ENCODE measurements at regions not wholly inside any gene's neighbourhood (a gene's known extent, or its start where the extent isn't known, plus 50 kb on each side); places are given as distances from the start of the nearest gene placed in this dataset.

DNA sequence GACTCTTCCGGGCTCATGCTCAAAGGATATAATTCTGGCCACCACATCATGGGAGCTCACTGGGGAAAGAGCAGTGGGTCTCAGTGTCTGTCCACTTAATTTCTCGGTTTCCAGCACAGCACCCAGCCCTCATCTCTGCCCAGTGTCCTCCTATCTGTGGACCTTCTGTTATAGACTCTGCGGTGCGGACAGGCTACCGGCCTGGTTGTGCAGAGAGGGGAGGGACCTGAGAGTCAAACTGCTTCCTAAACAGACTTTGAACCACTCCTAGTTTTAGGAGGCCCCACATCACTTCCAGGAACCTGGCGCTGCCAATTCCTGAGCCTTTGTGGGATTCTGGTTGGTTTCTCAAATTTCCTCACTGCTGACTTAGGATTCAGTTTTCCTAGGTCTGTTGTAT lies 59.8 kb upstream of the MED4 start:
- intact Hi-C loops (cut with micrococcal nuclease): no loop called here
- ChIA-PET POLR2A (no interaction called here), CTCF (ENCODE audit: low intra/inter-chr PET ratio) (no interaction called here)
- H3K27me3 ChIP-seq (ENCODE audit: control insufficient read depth in 2 of 2, insufficient read depth in 2 of 2, low read length in 2 of 2): no peaks in the 10 kb centered on the region
- no peak overlapping the region for H3K4me3 ChIP-seq
- no peak for FAIRE-seq
- no peaks in the 10 kb centered on the region for H4K20me1 ChIP-seq (replicated peaks; ENCODE audit: control insufficient read depth, insufficient read depth, low read length)
- H3K4me1 ChIP-seq (replicated peaks in 1 of 2; ENCODE audit: control insufficient read depth in 2 of 2, insufficient read depth in 2 of 2, low read length in 2 of 2): peaks cover 0 to 3% of the 10 kb centered on the region in 2 experiments; a peak in 1 of 5 replicates
- no peaks in the 10 kb centered on the region for H3K9me3 ChIP-seq (replicated peaks; ENCODE audit: control insufficient read depth, insufficient read depth, low read depth, low read length)
- no peaks in the 10 kb centered on the region for H3K79me2 ChIP-seq (ENCODE audit: control insufficient read depth, insufficient read depth, low read length)
- H3K27ac ChIP-seq (ENCODE audit: extremely low read depth, low read depth, low read length): no peak overlapping the region
- in situ Hi-C loops (cut with MboI): no loop called here
- ATAC-seq: no peak
- no peaks in the 10 kb centered on the region for H3K36me3 ChIP-seq (ENCODE audit: control insufficient read depth, insufficient read depth, low read length)
- H2AFZ ChIP-seq (ENCODE audit: low read depth, low read length): 0 out of 2 replicates have a peak overlapping the region, but pooled peaks have one; percentile 32
- WGBS (ENCODE audit: insufficient coverage, low coverage, missing lambda C conversion rate): 48% methylated on average over 6 of the region's 6 CpGs
- H3K9ac ChIP-seq (ENCODE audit: insufficient read depth in 1 of 2, low read depth in 2 of 2, low read length in 2 of 2): no peak overlapping the region; a peak in 1 of 4 replicates
- no peak for DNase-seq (ENCODE audit: extremely low read depth in 1 of 4, low spot score in 3 of 4)
- no peak overlapping the region for H3K4me2 ChIP-seq (ENCODE audit: insufficient read depth, low read length)
- BruUV-seq (replicated peaks): no TSS peak
- H3K9me1 ChIP-seq (ENCODE audit: control insufficient read depth, insufficient read depth, low read length): no peaks in the 10 kb centered on the region
- no peak for TF ChIP-seq POLR3G (IDR thresholded peaks at IDR 0.05; ENCODE audit: extremely low read depth, insufficient read length, insufficient replicate concordance)
- TF ChIP-seq THRAP3 (IDR thresholded peaks at IDR 0.05; ENCODE audit: borderline replicate concordance): no peak
- TF ChIP-seq NR1H2 (CRISPR knock-in tag; IDR thresholded peaks at IDR 0.05): no peak
- no peak for TF ChIP-seq GATA2 (CRISPR knock-in tag; IDR thresholded peaks at IDR 0.05)
- no peak for TF ChIP-seq NR2C1 (IDR thresholded peaks at IDR 0.05)
- no peak for TF ChIP-seq NR2C1 (tag; IDR thresholded peaks at IDR 0.05)
- no peak for TF ChIP-seq ZNF133 (CRISPR knock-in tag; IDR thresholded peaks at IDR 0.05)
- no peak for TF ChIP-seq SLC30A9 (CRISPR knock-in tag; IDR thresholded peaks at IDR 0.05)
- TF ChIP-seq ZKSCAN8 (CRISPR knock-in tag; IDR thresholded peaks at IDR 0.05): no peak
- no peak for TF ChIP-seq NCOA2 (IDR thresholded peaks at IDR 0.05; ENCODE audit: partially characterized antibody in 2 of 2)
- no peak for TF ChIP-seq YBX1 (IDR thresholded peaks at IDR 0.05)
- TF ChIP-seq TOE1 (IDR thresholded peaks at IDR 0.05; ENCODE audit: borderline replicate concordance): no peak
- TF ChIP-seq TOE1 (CRISPR knock-in tag; IDR thresholded peaks at IDR 0.05; ENCODE audit: borderline replicate concordance, low read depth): no peak
- no peak for TF ChIP-seq GTF2E2 (tag; IDR thresholded peaks at IDR 0.05)
